ENCODE measurements at regions not wholly inside any gene's neighbourhood (a gene's known extent, or its start where the extent isn't known, plus 50 kb on each side); places are given as distances from the start of the nearest gene placed in this dataset.
A peak's percentile ranks its signal among the peaks of the same experiment; 100 is the strongest.

GRCh38 chr12:107574691-107575090 is 110.9 kb upstream of the PWP1 start:
- intact Hi-C loops (cut with DNase I): no loop called here
- 72 to 77% methylated on average over 4 of the region's 4 CpGs for WGBS, 2 donors
- TF ChIP-seq POLR2A (IDR thresholded peaks at IDR 0.05): no peak
- Histone ChIP-seq H3K9me3 (no peaks in the 10 kb centered on the region), H3K27me3 (no peaks in the 10 kb centered on the region), H3K4me3 (no peak overlapping the region), H3K36me3 (no peaks in the 10 kb centered on the region), H3K27ac (no peak overlapping the region), H3K4me1 (no peaks in the 10 kb centered on the region)
- DNase-seq: no peak

- DNase-seq: no peak
- Histone ChIP-seq H3K4me3 (peak overlapping the region; percentile 10 to 59 (median 28)), H3K36me3 (peaks cover 0 to 23% (median 0%) of the 10 kb centered on the region in 3 donors), H3K27ac (no peak overlapping the region), H3K27me3 (peaks cover 0 to 29% (median 0%) of the 10 kb centered on the region in 4 donors), H3K4me1 (peaks cover 0 to 19% (median 9%) of the 10 kb centered on the region in 3 donors), H3K9me3 (no peaks in the 10 kb centered on the region)
- intact Hi-C loops (cut with DNase I): no loop called here
- TF ChIP-seq POLR2A (IDR thresholded peaks at IDR 0.05) (no peak), CTCF (IDR thresholded peaks at IDR 0.05) (no peak)
- 42 to 58% methylated on average over 11 to 20 of the region's 66 CpGs for WGBS, 2 donors
These were observed 104.6 kb upstream of the PWP1 start for GRCh38 chr12:107580750-107581618.

- Histone ChIP-seq H3K4me3 (peak overlapping the region in 3 of 4 donors; percentile 15 to 59 (median 41)), H3K9me3 (no peaks in the 10 kb centered on the region), H3K36me3 (peaks cover 0 to 29% (median 0%) of the 10 kb centered on the region in 3 donors), H3K4me1 (peaks cover 0 to 19% (median 9%) of the 10 kb centered on the region in 3 donors), H3K27me3 (peaks cover 0 to 29% (median 0%) of the 10 kb centered on the region in 4 donors), H3K27ac (no peak overlapping the region)
- TF ChIP-seq POLR2A (IDR thresholded peaks at IDR 0.05) (no peak), CTCF (IDR thresholded peaks at IDR 0.05) (no peak)
- intact Hi-C loops (cut with DNase I): no loop called here
- DNase-seq: no peak
- WGBS, 2 donors: 48 to 49% methylated on average over 7 to 9 of the region's 12 CpGs
These were observed 104.0 kb upstream of the PWP1 start for GRCh38 chr12:107581619-107582015.

GRCh38 chr12:107583551-107583950 is 102.0 kb upstream of the PWP1 start:
- TF ChIP-seq POLR2A (IDR thresholded peaks at IDR 0.05): no peak
- TF ChIP-seq CTCF (IDR thresholded peaks at IDR 0.05): no peak
- WGBS, 2 donors: 83 to 85% methylated on average over 5 of the region's 5 CpGs
- H3K9me3 ChIP-seq: peaks cover 0 to 8% (median 6%) of the 10 kb centered on the region in 3 donors
- peaks cover 0 to 29% (median 0%) of the 10 kb centered on the region in 4 donors for H3K27me3 ChIP-seq
- no peak overlapping the region for H3K4me3 ChIP-seq
- peaks cover 0 to 19% (median 9%) of the 10 kb centered on the region in 3 donors for H3K4me1 ChIP-seq
- H3K36me3 ChIP-seq: peaks cover 0 to 47% (median 0%) of the 10 kb centered on the region in 3 donors
- no peak for DNase-seq
- no peak overlapping the region for H3K27ac ChIP-seq
- intact Hi-C loops (cut with DNase I): no loop called here

GRCh38 chr12:107584563-107584962 is 101.0 kb upstream of the PWP1 start:
- intact Hi-C loops (cut with DNase I): no loop called here
- DNase-seq: no peak
- H3K27ac ChIP-seq: no peak overlapping the region
- H3K27me3 ChIP-seq: peaks cover 0 to 29% (median 0%) of the 10 kb centered on the region in 4 donors
- H3K9me3 ChIP-seq: peaks cover 0 to 8% (median 6%) of the 10 kb centered on the region in 3 donors
- no peak for TF ChIP-seq CTCF (IDR thresholded peaks at IDR 0.05)
- no peak for TF ChIP-seq POLR2A (IDR thresholded peaks at IDR 0.05)
- H3K4me1 ChIP-seq: peaks cover 0 to 19% (median 9%) of the 10 kb centered on the region in 3 donors
- H3K4me3 ChIP-seq: no peak overlapping the region
- peaks cover 0 to 47% (median 0%) of the 10 kb centered on the region in 3 donors for H3K36me3 ChIP-seq
- 83 to 100% methylated on average over 2 of the region's 2 CpGs for WGBS, 2 donors

Data from esophagus squamous epithelium (tissue), 5 donors.